Fibroblast of skin of back (primary cell): ENCODE measurements at regions not wholly inside any gene's neighbourhood (a gene's known extent, or its start where the extent isn't known, plus 50 kb on each side); places are given as distances from the start of the nearest gene placed in this dataset.
"Not testable (repeated sequence)": the region's sequence is repeated elsewhere in the genome, so short reads cannot be mapped to it uniquely, and the experiment has no call there.

Source experiments
- DNase-seq: peaks from one replicate; pipeline ENCODE4 v3.0.0-alpha.2; 2013

DNA sequence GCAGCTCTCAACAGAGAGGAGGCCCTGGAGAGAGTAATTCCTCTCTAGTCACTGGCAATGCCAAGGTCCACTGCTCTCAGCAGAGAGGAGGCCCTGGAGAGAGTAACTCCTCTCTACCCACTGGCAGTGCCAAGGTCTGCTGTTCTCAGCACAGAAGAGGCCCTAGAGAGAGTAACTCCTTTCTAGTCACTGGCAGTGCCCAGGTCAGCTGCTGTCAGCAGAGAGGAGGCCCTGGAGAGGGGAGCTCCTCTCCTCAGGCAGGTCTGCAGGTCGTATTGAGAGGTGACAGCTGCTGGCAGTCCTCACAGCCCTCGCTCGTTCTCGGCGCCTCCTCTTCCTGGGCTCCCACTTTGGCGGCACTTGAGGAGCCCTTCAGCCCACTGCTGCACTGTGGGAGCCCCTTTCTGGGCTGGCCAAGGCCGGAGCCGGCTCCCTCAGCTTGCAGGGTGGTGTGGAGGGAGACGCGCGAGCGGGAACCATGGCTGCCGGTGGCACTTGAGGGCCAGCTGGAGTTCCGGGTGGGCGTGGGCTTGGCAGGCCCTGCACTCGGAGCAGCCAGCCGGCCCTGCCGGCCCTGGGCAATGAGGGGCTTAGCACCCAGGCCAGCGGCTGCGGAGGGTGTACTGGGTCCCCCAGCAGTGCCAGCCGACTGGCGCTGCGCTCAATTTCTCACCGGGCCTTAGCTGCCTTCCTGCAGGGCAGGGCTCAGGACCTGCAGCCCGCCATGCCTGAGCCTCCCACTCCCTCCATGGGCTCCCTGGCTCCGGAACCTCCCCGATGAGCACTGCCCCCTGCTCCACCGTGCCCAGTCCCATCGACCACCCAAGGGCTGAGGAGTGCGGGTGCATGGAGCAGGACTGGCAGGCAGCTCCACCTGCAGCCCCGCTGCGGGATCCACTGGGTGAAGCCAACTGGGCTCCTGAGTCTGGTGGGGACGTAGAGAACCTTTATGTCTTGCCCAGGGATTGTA, 642.9 kb downstream of the PRR16 start:
- not testable (repeated sequence) for DNase-seq

- no peak for DNase-seq
These were observed 644.6 kb downstream of the PRR16 start for GRCh38 chr5:121108725-121109124.

GRCh38 chr5:121109817-121110216, 645.7 kb downstream of the PRR16 start:
- no peak for DNase-seq

GRCh38 chr5:121121786-121122185, 657.7 kb downstream of the PRR16 start:
- DNase-seq = peak; percentile 2

DNA sequence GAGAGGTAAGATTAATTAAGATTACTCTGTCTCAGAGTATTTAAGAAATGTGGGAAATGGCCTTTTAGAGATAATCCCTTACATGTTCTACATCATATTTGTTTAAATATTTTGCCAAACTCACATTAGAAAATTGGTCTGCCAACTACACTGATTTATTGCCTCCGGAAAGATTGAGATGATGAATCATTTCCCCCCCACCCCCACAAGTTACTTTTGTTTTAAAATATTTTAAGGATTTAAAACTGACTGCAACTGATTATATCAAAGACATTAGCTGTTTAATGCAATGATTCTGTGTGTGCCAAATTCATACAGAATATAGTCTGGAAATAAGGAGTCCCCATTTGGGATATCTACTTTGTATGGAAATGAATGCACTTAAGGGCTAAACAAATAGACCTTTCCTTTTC, 674.4 kb downstream of the PRR16 start:
- DNase-seq = peak; percentile 43

DNA sequence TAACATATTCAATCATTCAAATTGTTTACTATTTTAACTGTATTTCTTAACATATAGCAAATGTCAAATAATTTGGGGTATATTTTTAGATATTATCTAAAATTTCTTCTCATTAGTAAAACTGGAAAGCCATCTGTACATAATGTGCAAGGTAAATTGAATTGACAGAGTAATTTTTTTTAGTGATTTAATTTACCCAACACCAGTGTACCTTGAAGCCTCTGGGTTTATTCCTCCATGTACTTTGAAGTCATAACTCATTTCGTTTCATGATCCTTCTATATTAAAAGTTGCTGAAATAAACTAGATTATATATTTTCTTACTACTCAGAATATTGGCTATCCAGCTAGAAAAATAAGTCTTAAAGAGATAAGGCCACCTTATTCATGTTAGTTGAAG, 674.9 kb downstream of the PRR16 start:
- DNase-seq = no peak

DNA sequence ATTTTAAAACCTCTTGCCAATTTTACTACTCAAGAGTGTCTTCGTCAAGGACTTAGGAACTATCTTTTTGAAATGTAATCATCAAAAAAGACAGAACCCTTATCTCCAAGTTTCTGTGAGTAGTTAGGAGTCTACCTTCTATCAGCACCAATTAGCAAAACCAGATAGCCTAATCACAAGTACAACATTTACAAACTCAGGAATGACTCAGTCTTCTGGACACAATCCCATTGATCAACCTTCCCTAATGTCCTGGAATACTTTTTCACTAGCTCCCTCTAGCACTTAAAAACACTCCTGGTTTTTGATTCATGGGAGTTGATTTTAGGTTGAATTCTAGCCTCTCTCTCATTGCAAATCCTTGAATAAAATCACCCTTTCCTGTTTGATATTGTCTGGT, 680.7 kb downstream of the PRR16 start:
- DNase-seq = peak; percentile 7

GRCh38 chr5:121151534-121151933, 687.4 kb downstream of the PRR16 start:
- DNase-seq = peak; percentile 71

DNA sequence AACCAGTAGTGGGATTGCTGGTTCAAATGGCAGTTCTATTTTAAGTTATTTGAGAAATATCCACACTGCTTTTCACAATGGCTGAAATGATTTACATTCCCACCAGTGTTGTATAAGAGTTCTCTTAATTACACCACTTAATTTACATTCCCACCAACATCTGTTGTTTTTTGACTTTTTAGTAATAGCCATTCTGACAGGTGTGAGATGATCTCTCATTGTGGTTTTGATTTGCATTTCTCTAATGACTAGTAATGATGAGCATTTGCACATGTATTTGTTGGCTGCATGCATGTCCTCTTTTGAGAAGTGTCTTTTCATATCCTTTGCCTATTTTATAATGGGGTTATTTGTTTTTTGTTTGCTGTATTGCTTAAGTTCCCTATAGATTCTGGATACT, 688.3 kb downstream of the PRR16 start:
- DNase-seq = no peak

DNA sequence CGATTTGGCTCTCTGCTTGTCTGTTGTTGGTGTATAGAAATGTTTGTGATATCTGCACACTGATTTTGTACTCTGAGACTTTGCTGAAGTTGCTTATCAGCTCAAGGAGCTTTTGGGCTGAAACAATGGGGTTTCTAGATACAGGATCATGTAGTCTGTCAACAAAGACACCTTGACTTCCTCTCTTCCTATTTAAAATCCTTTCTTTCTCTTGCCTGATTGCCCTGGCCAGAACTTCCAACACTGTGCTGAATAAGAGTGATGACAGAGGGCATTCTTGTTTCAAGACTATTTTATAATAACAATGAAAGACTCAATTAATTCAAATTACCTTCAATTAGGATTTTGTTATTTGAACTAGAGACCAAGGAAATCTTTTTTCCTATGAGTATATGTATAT, 692.5 kb downstream of the PRR16 start:
- no peak for DNase-seq

DNA sequence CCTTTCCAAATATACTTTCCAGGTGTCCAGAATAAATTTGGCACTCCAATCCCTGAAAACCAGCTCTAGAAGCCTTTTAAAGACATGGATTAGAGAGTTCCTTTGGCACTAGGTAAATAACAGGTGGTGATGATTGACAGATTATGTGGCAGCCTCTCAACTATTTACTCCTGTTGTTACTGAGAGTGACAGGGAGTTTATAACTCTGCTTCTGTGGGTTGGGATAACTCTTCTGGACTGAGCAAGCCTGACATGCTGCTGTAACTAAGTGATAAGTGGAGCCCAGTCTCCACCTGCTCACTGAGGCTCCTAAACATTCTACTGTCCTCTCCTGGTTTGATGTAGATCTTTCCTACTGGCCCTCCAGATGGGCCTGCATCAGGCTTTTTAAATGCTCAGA, 693.2 kb upstream of the FTMT start:
- DNase-seq = no peak

- DNase-seq = no peak
These were observed 691.1 kb upstream of the FTMT start for GRCh38 chr5:121160591-121160990.

- no peak for DNase-seq
These were observed 687.0 kb upstream of the FTMT start for GRCh38 chr5:121164632-121165031.

- DNase-seq = no peak
These were observed 680.3 kb upstream of the FTMT start for GRCh38 chr5:121171361-121171760.

DNA sequence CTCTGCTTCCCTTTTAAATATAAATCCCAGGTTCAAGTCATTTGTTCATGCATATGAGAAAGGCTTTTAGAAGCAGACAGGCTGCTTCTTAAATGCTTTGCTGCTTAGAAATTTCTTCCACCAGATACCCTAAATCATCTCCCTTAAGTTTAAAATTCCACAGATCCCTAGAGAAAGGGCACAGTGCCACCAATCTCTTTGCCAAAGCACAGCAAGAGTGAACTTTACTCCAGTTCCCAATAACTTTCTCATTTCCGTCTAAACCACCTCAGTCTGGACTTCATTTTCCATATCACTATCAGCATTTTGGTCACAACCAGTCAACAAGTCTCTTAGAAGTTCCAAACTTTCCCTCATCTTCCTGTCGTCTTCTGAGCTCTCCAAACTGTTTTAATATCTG, 679.8 kb upstream of the FTMT start:
- DNase-seq = peak; percentile 15

GRCh38 chr5:121174351-121174750, 677.3 kb upstream of the FTMT start:
- peak; percentile 13 for DNase-seq

DNA sequence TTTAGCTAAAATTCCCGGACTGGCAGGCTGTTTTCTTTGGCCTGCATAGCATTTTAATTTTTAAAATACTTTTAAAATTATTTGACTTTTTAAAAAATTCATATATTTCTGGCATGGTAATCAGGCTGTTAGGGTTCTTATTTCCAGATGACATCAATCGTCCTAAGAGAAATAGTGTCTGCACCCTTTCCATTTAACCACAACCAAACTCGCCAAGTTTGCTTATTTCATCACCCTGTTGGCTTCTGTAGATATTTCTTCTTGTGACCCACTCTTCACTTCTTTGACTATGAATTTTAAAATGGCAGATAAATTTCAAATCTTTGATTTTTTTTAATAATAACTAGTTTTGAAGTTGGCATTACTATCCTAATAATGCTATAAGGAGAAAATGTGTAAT, 675.7 kb upstream of the FTMT start:
- no peak for DNase-seq

DNA sequence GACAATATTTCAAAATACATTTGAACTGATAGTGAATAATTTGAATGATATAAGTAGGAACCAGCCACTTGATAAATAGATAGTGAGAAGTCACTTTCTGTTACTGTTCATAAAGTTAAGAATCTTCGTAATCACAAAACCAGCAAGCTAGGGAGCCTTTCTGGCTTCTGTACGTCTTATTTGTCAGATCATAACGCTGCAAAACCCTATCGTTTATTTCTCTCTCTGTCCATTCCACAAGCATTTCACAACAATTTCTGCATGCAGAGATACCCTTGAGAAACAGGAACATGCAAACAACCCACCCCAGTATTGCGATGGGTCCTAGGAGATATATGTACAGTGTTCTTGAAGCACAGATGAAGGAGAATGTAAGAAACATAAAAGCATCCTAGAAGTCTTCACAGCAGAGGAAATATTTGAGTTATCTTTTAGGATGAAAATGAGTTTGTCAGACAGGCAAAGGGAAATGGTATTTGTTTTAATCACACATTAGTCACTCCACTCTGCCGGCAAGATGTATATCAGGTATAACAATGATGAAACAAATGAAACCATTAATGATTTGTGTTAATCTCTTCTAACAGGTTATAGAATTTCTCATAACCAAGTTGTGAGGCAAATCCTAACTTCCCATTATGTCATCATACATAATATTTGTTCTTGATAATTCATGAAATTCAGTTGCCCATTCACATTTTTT, 668.7 kb upstream of the FTMT start:
- DNase-seq = peak; percentile 1

GRCh38 chr5:121188849-121189248, 662.8 kb upstream of the FTMT start:
- no peak for DNase-seq

GRCh38 chr5:121189342-121190305, 662.1 kb upstream of the FTMT start:
- peak; percentile 80 for DNase-seq

DNA sequence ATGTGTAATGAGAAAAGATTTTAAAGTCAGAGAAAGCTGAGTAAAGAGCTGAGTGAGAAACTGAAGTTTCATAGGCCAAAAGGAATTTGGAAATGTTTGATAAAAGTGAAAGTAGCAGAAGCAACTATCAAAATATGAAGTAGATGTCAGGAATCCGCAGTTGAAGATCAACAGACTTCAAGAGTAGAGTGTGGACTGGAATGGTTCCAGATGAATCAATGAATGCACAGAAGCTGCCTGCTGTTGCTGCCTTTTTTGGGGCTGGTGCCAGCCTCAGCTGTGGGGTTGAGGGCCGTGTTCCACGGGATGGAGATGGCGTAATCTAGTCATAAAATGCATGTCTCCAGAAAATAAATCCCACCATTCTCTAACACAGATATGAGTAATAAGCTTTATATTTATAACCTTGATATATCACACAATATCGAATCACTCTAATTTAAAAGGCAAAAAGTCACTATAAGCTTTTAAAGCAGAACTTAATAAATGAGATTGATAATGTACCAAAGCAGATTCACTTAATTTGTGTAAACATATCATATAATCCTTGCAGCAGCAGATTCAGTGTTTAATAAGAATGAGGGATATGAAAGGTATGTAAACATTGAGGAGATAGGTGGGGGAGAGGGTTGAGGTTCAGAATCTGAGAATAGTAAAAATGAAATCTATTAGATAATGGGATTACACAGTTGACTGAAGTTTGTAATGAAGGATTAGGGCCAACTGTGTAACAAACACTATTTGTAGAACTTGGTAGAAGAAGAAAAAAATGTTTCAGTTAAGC, 652.3 kb upstream of the FTMT start:
- DNase-seq = peak; percentile 74

DNA sequence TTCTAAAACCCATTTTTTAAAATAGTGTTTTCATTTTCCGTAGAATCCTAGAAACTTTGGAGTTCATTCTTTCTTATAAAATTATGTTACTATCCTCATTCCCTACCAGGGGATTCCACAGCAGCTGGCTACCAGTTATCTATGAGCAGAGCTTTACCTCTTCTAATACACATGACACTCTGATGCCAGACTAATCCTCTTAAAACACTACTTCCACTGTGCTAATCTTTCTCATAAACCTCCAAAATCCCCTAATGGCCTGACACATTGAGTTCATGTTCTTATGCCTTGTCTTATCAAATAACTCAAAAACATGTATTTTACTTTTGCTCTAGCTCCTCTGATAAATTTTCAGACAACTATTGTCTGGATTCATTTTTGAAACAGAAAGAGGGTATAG, 633.6 kb upstream of the FTMT start:
- DNase-seq = no peak
